ENCODE measurements at regions not wholly inside any gene's neighbourhood (a gene's known extent, or its start where the extent isn't known, plus 50 kb on each side); places are given as distances from the start of the nearest gene placed in this dataset.

DNA sequence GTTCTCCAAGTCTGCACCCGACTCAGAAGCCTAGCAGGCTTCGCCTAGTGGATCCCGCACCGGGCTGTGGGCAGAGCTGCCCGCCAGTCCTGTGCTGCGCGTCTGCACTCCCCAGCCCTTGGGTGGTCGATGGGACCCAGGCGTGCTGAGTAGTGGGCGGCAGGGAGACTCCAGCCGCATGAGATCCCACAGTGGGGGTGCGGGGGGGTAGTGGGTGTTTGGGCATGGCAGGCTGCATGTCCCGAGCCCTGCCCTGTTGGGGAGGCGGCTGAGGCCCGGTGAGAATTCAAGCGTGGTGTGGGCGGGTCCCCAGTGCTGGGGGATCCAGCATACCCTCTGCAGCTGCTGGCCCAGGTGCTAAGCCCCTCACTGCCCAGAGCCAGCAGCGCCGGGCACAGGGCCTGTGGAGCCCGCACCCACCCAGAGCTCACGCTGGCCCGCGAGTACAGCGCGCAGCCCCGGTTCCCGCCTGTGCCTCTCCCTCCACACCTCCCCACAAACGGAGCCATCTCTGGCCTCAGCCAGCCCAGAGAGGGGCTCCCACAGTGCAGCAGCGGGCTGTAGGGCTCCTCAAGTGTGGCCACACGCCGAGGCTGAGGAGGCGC lies 53.9 kb upstream of the BNC2 start:
- Histone ChIP-seq H3K23ac (ENCODE audit: insufficient read length) (no peak overlapping the region), H3K9ac (replicated peaks in 1 of 4; ENCODE audit: extremely low read depth in 1 of 4, low read depth in 3 of 4, low read length in 3 of 4) (no peak overlapping the region), H4K5ac (ENCODE audit: insufficient read length, low read depth, low read length) (no peak overlapping the region), H3K9me3 (ENCODE audit: insufficient read depth in 2 of 2, low read depth in 1 of 2, low read length in 1 of 2) (peaks cover 10 to 16% of the 10 kb centered on the region in 2 experiments; a peak in 3 of 4 replicates), H3K4me2 (ENCODE audit: insufficient read depth in 1 of 2, low read depth in 2 of 2, low read length in 2 of 2) (no peak overlapping the region), H2BK15ac (ENCODE audit: low read length) (no peak overlapping the region), H3K27ac (ENCODE audit: low read depth, low read length) (no peak overlapping the region), H2BK120ac (replicated peaks; ENCODE audit: low read depth, low read length) (no peak overlapping the region), H2AFZ (ENCODE audit: low read length) (no peak overlapping the region), H3K18ac (ENCODE audit: extremely low read depth, low read length) (no peak overlapping the region), H2BK5ac (ENCODE audit: low read depth, low read length) (no peak overlapping the region), H3K79me2 (ENCODE audit: control insufficient read depth in 1 of 2, insufficient read depth in 2 of 2, low read length in 2 of 2) (no peaks in the 10 kb centered on the region), H4K20me1 (replicated peaks in 1 of 2; ENCODE audit: control insufficient read depth in 1 of 2, insufficient read depth in 2 of 2, low read length in 2 of 2) (no peaks in the 10 kb centered on the region), H2BK12ac (ENCODE audit: low read depth, low read length) (no peak overlapping the region), H4K8ac (ENCODE audit: extremely low read depth, insufficient read depth, low read length) (no peak overlapping the region), H3K27me3 (replicated peaks in 1 of 4; ENCODE audit: control insufficient read depth in 3 of 4, extremely low read depth in 1 of 4, insufficient read depth in 3 of 4, low read length in 3 of 4) (peaks cover 0 to 2% (median 0%) of the 10 kb centered on the region in 4 experiments; a peak in 3 of 7 replicates), H3K4me3 (ENCODE audit: extremely low read depth in 1 of 4, insufficient read depth in 2 of 4, low read depth in 3 of 4, low read length in 4 of 4) (no peak overlapping the region), H3K4ac (replicated peaks; ENCODE audit: insufficient read length, low read depth, low read length) (no peak overlapping the region), H2AK5ac (ENCODE audit: low read depth, low read length) (no peak overlapping the region), H3K14ac (ENCODE audit: insufficient read length) (no peak overlapping the region), H3K4me1 (replicated peaks in 1 of 4; ENCODE audit: control insufficient read depth in 3 of 4, insufficient read depth in 4 of 4, low read length in 3 of 4) (no peaks in the 10 kb centered on the region), H3K56ac (replicated peaks; ENCODE audit: insufficient read length, low read depth, low read length) (no peak overlapping the region), H3K23me2 (ENCODE audit: low read depth, low read length) (no peaks in the 10 kb centered on the region), H4K91ac (replicated peaks; ENCODE audit: insufficient read length, low read length) (no peak overlapping the region), H3K36me3 (ENCODE audit: control insufficient read depth in 2 of 4, insufficient read depth in 4 of 4, low read length in 3 of 4) (no peaks in the 10 kb centered on the region; a peak in 1 of 8 replicates), H2BK20ac (ENCODE audit: low read length) (no peak overlapping the region), H3K79me1 (ENCODE audit: low read depth, low read length) (no peaks in the 10 kb centered on the region)
- WGBS, 2 experiments (ENCODE audit: extremely low coverage in 1 of 2, insufficient coverage in 1 of 2, insufficient read length in 1 of 2, insufficient replicate concordance in 2 of 2, low coverage in 1 of 2, low lambda C conversion rate in 2 of 2, missing lambda C conversion rate in 1 of 2) = 92% methylated on average over 28 of the region's 32 CpGs; no CpG with 5 or more reads in 1 of the 2 experiments
- FAIRE-seq (no peak), DNase-seq (ENCODE audit: low read depth in 1 of 2, low spot score in 2 of 2) (no peak)
- ChIA-PET CTCF (ENCODE audit: partially characterized antibody) (no interaction called here), POLR2A (ENCODE audit: partially characterized antibody) (no interaction called here)
- TF ChIP-seq SP1 (IDR thresholded peaks at IDR 0.05; ENCODE audit: low read depth, low read length) (no peak), RFX5 (IDR thresholded peaks at IDR 0.05; ENCODE audit: borderline replicate concordance, low read depth, low read length) (no peak), KDM4A (IDR thresholded peaks at IDR 0.05; ENCODE audit: low read depth, low read length, severe bottlenecking) (no peak), SP2 (IDR thresholded peaks at IDR 0.05; ENCODE audit: low read length) (no peak), SRF (IDR thresholded peaks at IDR 0.05; ENCODE audit: low read depth, low read length) (no peak), RAD21 (IDR thresholded peaks at IDR 0.05 in 1 of 2, conservative IDR thresholded peaks at IDR 0.05 in 1 of 2; ENCODE audit: low read depth in 2 of 2, low read length in 2 of 2) (no peak), PHF8 (conservative IDR thresholded peaks at IDR 0.05; ENCODE audit: low read depth, low read length) (no peak), KDM5A (IDR thresholded peaks at IDR 0.05; ENCODE audit: low read length) (no peak), TCF12 (IDR thresholded peaks at IDR 0.05; ENCODE audit: low read depth, low read length) (no peak), SIN3A (conservative IDR thresholded peaks at IDR 0.05 in 1 of 2, IDR thresholded peaks at IDR 0.05 in 1 of 2; ENCODE audit: low read depth in 1 of 2, low read length in 2 of 2) (no peak), SUZ12 (IDR thresholded peaks at IDR 0.05; ENCODE audit: low read length) (no peak), CREB1 (IDR thresholded peaks at IDR 0.05) (no peak), RXRA (IDR thresholded peaks at IDR 0.05; ENCODE audit: insufficient read depth, low read depth, low read length) (no peak), SAP30 (IDR thresholded peaks at IDR 0.05; ENCODE audit: insufficient read depth, insufficient replicate concordance, low read length) (no peak)

Data from H1 (cell line).